HG02840 (cell line): ENCODE measurements at regions not wholly inside any gene's neighbourhood (a gene's known extent, or its start where the extent isn't known, plus 50 kb on each side); places are given as distances from the start of the nearest gene placed in this dataset.
"Not testable (repeated sequence)": the region's sequence is repeated elsewhere in the genome, so short reads cannot be mapped to it uniquely, and the experiment has no call there.

Source experiments
- ATAC-seq: cut with Tn5 transposase; IDR thresholded peaks from one replicate; pipeline ENCODE4 v1.9.1; 2021; ENCODE audit warnings: mild to moderate bottlenecking, moderate library complexity, moderate number of reproducible peaks; ENCODE audit not compliant: unreplicated experiment, low FRiP score

- not testable (repeated sequence) for ATAC-seq
Observed at GRCh38 chr2:194504876-194505275, 1152.2 kb upstream of the SLC39A10 start.

- no peak for ATAC-seq
Observed at GRCh38 chr2:194495046-194495445, 1162.0 kb upstream of the SLC39A10 start.

DNA sequence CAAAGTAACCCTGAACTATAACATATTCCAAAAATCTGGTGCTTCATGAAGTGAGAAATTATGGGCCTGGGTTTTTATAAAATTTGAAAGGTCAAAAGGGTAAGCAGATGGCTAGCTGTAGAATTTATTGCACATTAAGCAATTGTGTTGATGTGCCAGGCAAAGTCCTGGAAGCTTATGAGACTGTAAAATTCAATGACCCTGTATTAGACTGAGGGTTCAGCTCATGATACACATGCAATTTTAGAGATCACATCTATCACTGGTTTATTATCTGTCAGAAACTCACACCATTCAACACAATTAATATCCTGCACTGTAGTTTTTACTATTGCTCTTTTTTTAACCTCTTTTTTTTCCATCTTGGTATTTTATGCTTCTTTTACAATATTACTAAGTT lies 1162.6 kb upstream of the SLC39A10 start:
- no peak for ATAC-seq

DNA sequence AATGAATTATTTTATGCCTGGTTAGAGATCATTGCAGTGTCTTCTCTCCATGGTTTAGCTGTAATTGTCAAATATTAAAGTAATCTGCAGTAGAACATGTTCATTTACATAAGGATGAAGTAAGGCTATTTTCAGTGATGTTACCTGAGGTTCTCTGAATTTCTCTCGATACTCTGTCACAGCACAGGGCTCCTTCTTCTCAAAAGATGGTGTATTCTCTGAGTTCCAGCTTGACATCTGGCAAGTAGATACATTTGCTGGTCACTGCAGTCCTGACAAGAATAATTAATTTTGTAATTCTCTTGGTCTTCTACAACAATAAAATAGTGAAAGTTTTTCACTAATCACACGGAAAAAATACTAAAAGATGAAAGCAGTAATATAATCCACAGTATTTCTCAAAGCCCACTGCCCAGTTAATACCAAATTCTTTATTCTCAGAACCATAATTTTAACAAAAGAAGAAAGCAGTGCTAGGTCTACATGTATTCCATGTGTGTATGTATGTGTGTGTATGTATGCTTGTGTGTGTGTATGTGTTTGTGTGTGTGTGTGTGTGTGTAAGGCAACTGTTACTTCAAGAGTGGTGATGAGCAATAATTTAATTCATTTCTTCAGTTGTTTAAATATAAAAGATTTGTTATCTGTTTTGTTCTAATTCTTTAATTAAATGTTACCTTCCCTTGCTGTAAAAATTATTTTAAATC lies 1165.5 kb upstream of the SLC39A10 start:
- no peak for ATAC-seq

DNA sequence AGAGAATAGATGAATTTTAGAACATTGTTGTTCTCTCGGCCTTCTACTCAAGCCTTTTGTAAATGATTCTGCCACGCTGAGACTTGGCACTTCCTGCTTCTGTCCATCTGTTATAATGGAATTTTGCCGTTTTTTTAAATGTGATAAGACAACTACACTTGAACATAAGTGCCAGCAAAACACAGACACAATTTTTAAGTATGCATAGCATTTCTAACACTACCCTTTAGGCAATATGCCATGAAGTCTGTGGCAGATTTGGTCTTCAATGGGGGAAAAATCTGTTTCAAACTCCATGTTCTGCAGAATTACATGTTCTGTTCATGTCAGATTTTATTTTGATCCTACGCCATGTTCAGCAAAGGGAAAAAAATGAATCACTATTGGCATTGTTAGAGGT lies 1170.7 kb upstream of the SLC39A10 start:
- ATAC-seq = no peak

DNA sequence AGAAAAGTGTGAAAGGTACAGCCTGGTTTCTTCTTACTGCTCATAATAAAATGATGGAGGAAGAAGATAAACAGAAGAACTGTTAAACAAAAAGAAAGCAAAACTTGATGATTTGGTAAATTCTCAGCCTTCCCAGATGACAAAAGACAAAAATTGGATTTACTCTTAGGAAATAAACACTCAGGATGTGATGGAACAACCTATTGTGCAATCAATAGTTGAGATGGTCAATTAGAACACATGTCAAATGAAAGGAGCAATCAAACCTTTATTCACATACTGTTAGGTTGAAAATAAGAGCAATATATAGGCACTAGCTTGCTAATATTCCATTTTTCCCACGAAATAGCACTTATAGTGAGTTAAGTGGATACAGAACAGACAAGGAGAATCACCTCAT lies 1174.0 kb upstream of the SLC39A10 start:
- ATAC-seq = no peak

DNA sequence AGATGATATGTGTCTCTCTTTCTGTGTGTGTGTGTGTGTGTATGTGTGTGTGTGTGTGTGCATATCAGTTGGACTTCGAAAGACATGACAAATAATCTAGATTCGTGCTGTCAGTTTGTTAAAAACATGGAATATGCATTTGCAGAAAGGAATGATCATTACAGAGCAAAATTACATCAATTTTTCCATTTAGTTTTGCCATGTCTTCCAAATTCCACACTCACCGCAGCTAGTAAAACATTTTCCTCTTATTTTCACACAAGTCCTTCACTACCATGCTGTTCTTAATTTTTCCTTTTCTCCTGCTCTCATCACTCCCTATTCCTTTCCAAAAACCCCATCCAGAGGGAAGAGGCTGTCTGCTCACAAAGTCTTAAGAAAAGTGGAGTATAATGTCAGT lies 1191.4 kb upstream of the SLC39A10 start:
- no peak for ATAC-seq

- no peak for ATAC-seq
Observed at GRCh38 chr2:194464964-194465638, 1191.9 kb upstream of the SLC39A10 start.

GRCh38 chr2:194462883-194463282 lies 1194.1 kb upstream of the SLC39A10 start:
- ATAC-seq = not testable (repeated sequence)

- no peak for ATAC-seq
Observed at GRCh38 chr2:194455358-194455757, 1201.7 kb upstream of the SLC39A10 start.

DNA sequence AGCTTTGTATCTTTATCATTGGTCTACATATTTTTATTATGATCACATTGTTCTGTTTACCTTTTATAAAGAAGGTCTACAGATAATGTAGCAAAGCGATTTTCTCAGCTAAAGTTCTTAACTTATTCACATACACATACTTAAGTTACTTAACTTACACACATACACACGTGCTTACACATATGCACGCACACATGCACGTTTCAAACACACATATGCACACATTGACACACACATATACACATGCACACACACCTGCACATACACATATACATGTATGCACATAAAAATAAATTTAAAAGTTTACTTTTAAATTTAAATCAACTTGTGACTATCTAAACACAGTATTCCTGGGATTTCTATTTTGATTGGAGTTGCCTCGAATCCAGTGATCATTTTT lies 1204.5 kb upstream of the SLC39A10 start:
- no peak for ATAC-seq

- no peak for ATAC-seq
Observed at GRCh38 chr2:194445226-194445625, 1211.8 kb upstream of the SLC39A10 start.

- ATAC-seq = no peak
Observed at GRCh38 chr2:194443926-194444325, 1213.1 kb upstream of the SLC39A10 start.

DNA sequence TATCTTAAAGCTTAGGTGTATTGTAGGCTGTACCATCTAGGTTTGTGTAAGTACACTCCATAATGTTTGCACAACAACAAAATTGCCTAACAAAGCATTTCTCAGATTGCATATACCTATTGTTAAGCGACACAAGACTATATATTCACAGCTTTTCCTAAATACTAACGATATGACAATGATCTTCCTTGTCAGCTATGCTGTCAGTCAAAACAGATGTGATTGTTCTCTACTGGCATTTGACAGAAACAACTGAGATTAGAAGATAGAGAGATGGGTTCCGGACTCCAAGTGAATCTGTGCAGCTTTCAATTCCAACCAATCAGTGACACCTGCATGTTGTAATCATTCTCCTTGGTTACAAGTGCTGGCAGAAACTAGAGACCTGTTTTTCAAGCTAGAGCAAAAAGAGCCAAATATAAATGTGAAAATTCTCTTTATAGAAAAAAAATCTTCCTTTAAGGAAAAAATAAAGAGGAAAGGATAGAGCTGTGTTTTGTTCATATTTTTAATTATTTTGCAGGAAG lies 1232.3 kb upstream of the SLC39A10 start:
- ATAC-seq = no peak

DNA sequence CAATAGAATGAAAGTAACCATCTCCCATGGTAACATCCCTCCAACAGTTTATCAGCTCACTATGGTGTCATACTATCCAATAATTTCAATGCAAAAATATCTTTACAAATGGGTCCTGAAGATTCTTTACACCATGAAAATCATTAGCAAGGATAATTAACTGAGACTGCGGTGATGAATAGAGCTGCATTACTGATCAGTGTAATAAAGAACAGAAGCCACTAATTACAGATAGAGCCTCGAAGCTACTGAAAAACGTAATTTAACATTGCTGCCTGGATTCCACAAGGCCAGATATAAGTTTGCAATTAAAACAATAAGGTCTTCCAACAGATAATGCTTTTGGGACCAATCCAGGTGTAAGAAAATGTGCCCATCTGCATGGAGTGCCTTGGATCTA lies 1245.8 kb upstream of the SLC39A10 start:
- no peak for ATAC-seq

DNA sequence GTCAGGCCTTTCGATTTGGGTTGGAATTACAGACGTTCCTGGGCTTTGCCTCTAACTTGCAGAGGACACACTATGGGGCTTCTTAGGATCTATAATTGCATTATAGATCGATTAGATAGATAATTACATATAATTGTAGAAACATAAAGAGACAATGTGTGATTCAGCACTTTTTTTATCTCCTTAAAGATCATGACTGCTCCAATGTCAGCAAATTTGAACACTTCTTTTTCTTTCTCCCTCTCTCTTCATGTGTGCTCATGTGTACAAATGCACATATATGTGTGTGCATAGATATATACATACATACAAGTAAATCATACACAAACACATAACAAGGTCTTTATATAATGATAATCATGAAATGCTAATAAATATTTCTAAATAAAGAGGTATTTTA lies 1261.2 kb upstream of the SLC39A10 start:
- no peak for ATAC-seq

- no peak for ATAC-seq
Observed at GRCh38 chr2:194385376-194385775, 1271.7 kb upstream of the SLC39A10 start.

DNA sequence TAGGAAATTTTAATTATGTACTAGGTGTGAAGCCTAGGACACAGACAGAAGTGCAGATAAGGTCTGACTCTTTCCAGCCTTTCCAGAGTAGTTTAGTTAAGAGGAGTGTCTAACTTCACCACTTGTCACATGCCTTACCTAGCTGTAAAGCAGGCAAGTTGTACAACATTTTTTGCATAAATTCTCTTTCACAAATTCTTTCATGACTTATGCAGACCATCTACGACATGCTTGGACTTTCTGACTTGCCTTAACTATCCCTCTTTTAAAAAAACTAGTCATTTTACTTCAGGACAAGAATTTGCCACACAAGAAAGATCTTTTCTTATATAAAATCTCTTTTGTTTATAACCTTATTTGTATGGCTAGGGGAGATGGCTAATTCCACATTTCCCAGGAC lies 1273.6 kb upstream of the SLC39A10 start:
- no peak for ATAC-seq

- ATAC-seq = no peak
Observed at GRCh38 chr2:194382221-194382620, 1274.8 kb upstream of the SLC39A10 start.

- ATAC-seq = no peak
Observed at GRCh38 chr2:194380011-194380410, 1277.0 kb upstream of the SLC39A10 start.

GRCh38 chr2:194367390-194367789 lies 1289.6 kb upstream of the SLC39A10 start:
- not testable (repeated sequence) for ATAC-seq

DNA sequence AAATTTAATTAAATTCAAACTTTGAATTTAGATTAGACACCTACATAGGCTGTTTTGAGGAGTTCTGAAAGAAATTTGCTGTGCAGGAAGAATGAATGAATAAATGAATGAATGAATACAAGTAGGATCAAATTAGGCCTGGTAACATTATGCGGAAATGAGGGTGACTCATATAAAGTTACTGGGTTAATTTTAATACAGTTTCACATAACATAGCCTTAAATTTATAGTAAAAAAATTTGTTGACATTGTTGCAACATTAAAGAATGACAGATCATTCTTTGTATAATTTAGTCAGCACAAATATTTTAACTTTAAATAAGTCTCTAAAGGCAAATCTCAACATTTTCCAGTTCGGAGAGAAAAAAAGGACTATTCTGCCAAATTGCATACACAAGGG lies 1293.1 kb upstream of the SLC39A10 start:
- no peak for ATAC-seq
